H1 (cell line): ENCODE measurements at regions not wholly inside any gene's neighbourhood (a gene's known extent, or its start where the extent isn't known, plus 50 kb on each side); places are given as distances from the start of the nearest gene placed in this dataset.
A peak's percentile ranks its signal among the peaks of the same experiment; 100 is the strongest.

ENCODE experiments used
- CTCF ChIA-PET: fragments of 300-600 bp; sonication (Branson Sonifier 250); formaldehyde crosslinking; loops from one replicate; lab custom pipeline; 2021; ENCODE audit not compliant: partially characterized antibody; lab: Charles Lee
- POLR2A ChIA-PET: fragments of 300-600 bp; sonication (Branson Sonifier 250); formaldehyde crosslinking; loops from one replicate; lab custom pipeline; 2021; ENCODE audit warnings: inconsistent platforms; ENCODE audit not compliant: partially characterized antibody; lab: Charles Lee
- DNase-seq, 2 experiments: peaks; one replicate each; pipeline versions ENCODE4 v3.0.0 to v3.0.0-alpha.2; 2010 to 2022; ENCODE audit warnings: low spot score in 2 of 2, low read depth in 1 of 2, mixed read lengths in 1 of 2
- FAIRE-seq: peaks from 2 replicates; lab custom pipeline; 2011; peaks lifted over from hg19 to GRCh38; lab: Jason Lieb, UNC
- H2AFZ ChIP-seq: 2 replicates; pipeline ENCODE4 v1.8.1; 2012; ENCODE audit warnings: low read length, inconsistent platforms
- H2AK5ac ChIP-seq: 2 replicates; pipeline ENCODE4 v1.6.1; 2013; ENCODE audit warnings: low read depth, low read length
- H2BK120ac ChIP-seq: replicated peaks from 2 replicates; pipeline ENCODE3; 2013; ENCODE audit warnings: low read depth, low read length, inconsistent platforms
- H2BK12ac ChIP-seq: 2 replicates; pipeline ENCODE4 v1.6.1; 2013; ENCODE audit warnings: low read depth, low read length
- H2BK15ac ChIP-seq: 2 replicates; pipeline ENCODE4 v1.6.1; 2013; ENCODE audit warnings: low read length
- H2BK20ac ChIP-seq: 2 replicates; pipeline ENCODE4 v1.6.1; 2013; ENCODE audit warnings: low read length
- H2BK5ac ChIP-seq: 2 replicates; pipeline ENCODE4 v1.6.1; 2013; ENCODE audit warnings: low read depth, low read length
- H3K14ac ChIP-seq: 2 replicates; pipeline ENCODE4 v1.6.1; 2013; ENCODE audit warnings: inconsistent platforms; ENCODE audit not compliant: insufficient read length
- H3K18ac ChIP-seq: 2 replicates; pipeline ENCODE4 v1.6.1; 2013; ENCODE audit warnings: low read length; ENCODE audit errors: extremely low read depth
- H3K23ac ChIP-seq: 2 replicates; pipeline ENCODE4 v1.6.1; 2013; ENCODE audit warnings: inconsistent platforms; ENCODE audit not compliant: insufficient read length
- H3K23me2 ChIP-seq: 2 replicates; pipeline ENCODE4 v1.6.1; 2013; ENCODE audit warnings: low read depth, low read length
- H3K27ac ChIP-seq: 2 replicates; pipeline ENCODE4 v1.6.1; 2011; ENCODE audit warnings: low read depth, low read length, inconsistent platforms
- H3K27me3 ChIP-seq, 4 experiments: replicated peaks in 1 of 4; 1 replicate in 1 of 4; 2 replicates in 3 of 4; pipeline versions ENCODE4 v1.6.1 to v1.8.1; 2011 to 2013; ENCODE audit warnings: low read length in 3 of 4, mild to moderate bottlenecking in 3 of 4, inconsistent platforms in 2 of 4, mixed read lengths in 2 of 4, moderate library complexity in 1 of 4; ENCODE audit not compliant: control insufficient read depth in 3 of 4, insufficient read depth in 3 of 4; ENCODE audit errors: extremely low read depth in 1 of 4
- H3K36me3 ChIP-seq, 4 experiments: 2 replicates each; pipeline versions ENCODE4 v1.6.1 to v1.8.1; 2011 to 2013; ENCODE audit warnings: mild to moderate bottlenecking in 4 of 4, low read length in 3 of 4, moderate library complexity in 2 of 4, control low read depth in 1 of 4, inconsistent platforms in 1 of 4; ENCODE audit not compliant: insufficient read depth in 4 of 4, control insufficient read depth in 2 of 4
- H3K4ac ChIP-seq: replicated peaks from 2 replicates; pipeline ENCODE3; 2013; ENCODE audit warnings: low read length, low read depth, mixed read lengths, inconsistent platforms; ENCODE audit not compliant: insufficient read length
- H3K4me1 ChIP-seq, 4 experiments: replicated peaks in 1 of 4; 1 replicate in 1 of 4; 2 replicates in 3 of 4; pipeline versions ENCODE4 v1.6.1 to v1.8.1; 2011 to 2013; ENCODE audit warnings: low read length in 3 of 4, inconsistent platforms in 2 of 4, mixed read lengths in 1 of 4; ENCODE audit not compliant: insufficient read depth in 4 of 4, control insufficient read depth in 3 of 4
- H3K4me2 ChIP-seq, 2 experiments: 2 replicates each; pipeline versions ENCODE4 v1.6.1 to v1.8.1; 2011 to 2013; ENCODE audit warnings: low read depth in 2 of 2, low read length in 2 of 2, control low read depth in 1 of 2, inconsistent platforms in 1 of 2, mild to moderate bottlenecking in 1 of 2; ENCODE audit not compliant: insufficient read depth in 1 of 2
- H3K4me3 ChIP-seq, 4 experiments: fragments of 200-600, 300-600 bp in 1 of 4; sonication (generic), shearing (Covaris generic), sonication (Bioruptor Twin) in 1 of 4; 2 replicates each; pipeline versions ENCODE4 v1.5.1 to v1.8.1; 2011 to 2016; ENCODE audit warnings: low read length in 4 of 4, low read depth in 3 of 4, control low read depth in 2 of 4, inconsistent platforms in 2 of 4, mild to moderate bottlenecking in 2 of 4, mixed read lengths in 1 of 4, moderate library complexity in 1 of 4; ENCODE audit not compliant: insufficient read depth in 2 of 4; ENCODE audit errors: extremely low read depth in 1 of 4
- H3K56ac ChIP-seq: replicated peaks from 2 replicates; pipeline ENCODE3; 2013; ENCODE audit warnings: low read depth, mild to moderate bottlenecking, mixed read lengths, low read length, inconsistent platforms; ENCODE audit not compliant: insufficient read length
- H3K79me1 ChIP-seq: 2 replicates; pipeline ENCODE4 v1.6.1; 2013; ENCODE audit warnings: low read depth, low read length, control low read depth
- H3K79me2 ChIP-seq, 2 experiments: 2 replicates each; pipeline versions ENCODE4 v1.6.1 to v1.8.1; 2012 to 2013; ENCODE audit warnings: low read length in 2 of 2, mild to moderate bottlenecking in 2 of 2, inconsistent platforms in 1 of 2; ENCODE audit not compliant: insufficient read depth in 2 of 2, control insufficient read depth in 1 of 2
- H3K9ac ChIP-seq, 4 experiments: replicated peaks in 1 of 4; 1 replicate in 1 of 4; 2 replicates in 3 of 4; pipeline versions ENCODE4 v1.6.1 to v1.8.1; 2011 to 2013; ENCODE audit warnings: low read depth in 3 of 4, low read length in 3 of 4, control low read depth in 2 of 4, mild to moderate bottlenecking in 2 of 4, moderate library complexity in 2 of 4, inconsistent platforms in 1 of 4; ENCODE audit errors: extremely low read depth in 1 of 4
- H3K9me3 ChIP-seq, 2 experiments: 2 replicates each; pipeline versions ENCODE4 v1.6.1 to v1.8.1; 2012 to 2013; ENCODE audit warnings: mild to moderate bottlenecking in 2 of 2, moderate library complexity in 2 of 2, control low read depth in 1 of 2, inconsistent platforms in 1 of 2, low read depth in 1 of 2, low read length in 1 of 2, mixed read lengths in 1 of 2; ENCODE audit not compliant: insufficient read depth in 2 of 2
- H4K20me1 ChIP-seq, 2 experiments: replicated peaks in 1 of 2; 2 replicates each; pipeline versions ENCODE3 to v1.8.1; 2011 to 2013; ENCODE audit warnings: inconsistent platforms in 2 of 2, low read length in 2 of 2, mild to moderate bottlenecking in 1 of 2; ENCODE audit not compliant: insufficient read depth in 2 of 2, control insufficient read depth in 1 of 2
- H4K5ac ChIP-seq: 2 replicates; pipeline ENCODE4 v1.6.1; 2013; ENCODE audit warnings: low read length, low read depth, mixed read lengths, inconsistent platforms; ENCODE audit not compliant: insufficient read length
- H4K8ac ChIP-seq: 2 replicates; pipeline ENCODE4 v1.8.0; 2013; ENCODE audit warnings: mild to moderate bottlenecking, moderate library complexity, low read length, inconsistent platforms; ENCODE audit not compliant: insufficient read depth; ENCODE audit errors: extremely low read depth
- H4K91ac ChIP-seq: replicated peaks from 2 replicates; pipeline ENCODE3; 2013; ENCODE audit warnings: low read length, mixed read lengths, inconsistent platforms; ENCODE audit not compliant: insufficient read length
- EGR1 ChIP-seq: IDR thresholded peaks from 2 replicates; pipeline ENCODE4 v1.6.1; 2011; ENCODE audit warnings: low read depth, low read length, borderline replicate concordance
- RAD21 ChIP-seq, 2 experiments: IDR thresholded peaks in 1 of 2; conservative IDR thresholded peaks in 1 of 2; 2 replicates each; pipeline ENCODE4 v1.6.1; 2011; ENCODE audit warnings: low read depth in 2 of 2, low read length in 2 of 2, improper control_type of control experiment in 1 of 2, inconsistent platforms in 1 of 2, mild to moderate bottlenecking in 1 of 2, moderate library complexity in 1 of 2
- WGBS, 2 experiments: shearing (Covaris generic) in 1 of 2; methylation state at CpG; one replicate each; pipeline versions ENCODE4 v1.1.6 to v1.1.7; 2013 to 2015; ENCODE audit warnings: low lambda C conversion rate in 2 of 2, mixed read lengths in 2 of 2, inconsistent platforms in 1 of 2, low coverage in 1 of 2, missing lambda C conversion rate in 1 of 2; ENCODE audit not compliant: insufficient replicate concordance in 2 of 2, insufficient coverage in 1 of 2, insufficient read length in 1 of 2; ENCODE audit errors: extremely low coverage in 1 of 2, missing lambda C conversion rate in 1 of 2; 5-methylcytosine and 5-hydroxymethylcytosine counted together
- TF ChIP-seq, protein P1 (sequence below), 3 experiments: IDR thresholded peaks; 1 replicate in 2 of 3; 2 replicates in 1 of 3; pipeline versions ENCODE4 v1.5.1 to v1.6.1; 2011; ENCODE audit warnings: low read length in 3 of 3, mild to moderate bottlenecking in 3 of 3, inconsistent platforms in 2 of 3, low read depth in 1 of 3, moderate library complexity in 1 of 3; ENCODE audit not compliant: insufficient read depth in 1 of 3; ENCODE audit errors: control extremely low read depth in 1 of 3

DNA sequence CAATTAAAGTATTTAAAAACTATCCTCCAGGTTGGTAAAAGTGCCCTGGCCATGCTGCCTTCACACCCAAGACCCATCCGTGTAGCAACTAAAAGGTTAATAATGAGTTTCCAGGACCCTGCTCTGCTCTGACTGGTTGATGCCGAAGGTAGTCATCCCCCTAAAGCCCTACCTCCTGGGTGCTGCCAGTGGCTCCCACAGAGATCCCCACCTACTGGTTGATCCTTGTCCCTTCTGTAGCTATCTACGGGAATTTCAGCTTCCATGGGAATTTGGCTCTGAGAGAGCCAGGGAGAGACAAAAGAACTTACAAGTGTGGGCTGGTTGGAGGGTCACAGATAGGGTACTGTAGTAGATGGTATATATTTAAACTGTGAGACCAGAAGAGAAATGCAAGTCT lies 110.6 kb upstream of the NANOGP8 start:
- Histone ChIP-seq H3K9me3 (peaks cover 18 to 21% of the 10 kb centered on the region in 2 experiments), H4K20me1 (no peaks in the 10 kb centered on the region), H3K9ac (no peak overlapping the region), H2BK120ac (no peak overlapping the region), H3K27ac (no peak overlapping the region), H3K23ac (no peak overlapping the region), H3K4me3 (no peak overlapping the region)
- CTCF ChIA-PET: interaction anchor here (1.4 to 3.8 kb wide), 2 partner anchors 9 to 10 kb away, joined by 3 to 23 read pairs; no protein-coding TSS in a partner anchor
- peak; percentile 29 to 52; a peak in 3 of 4 replicates for TF ChIP-seq RAD21 (IDR thresholded peaks at IDR 0.05 in 1 of 2, conservative IDR thresholded peaks at IDR 0.05 in 1 of 2; ENCODE audit: low read depth in 2 of 2, low read length in 2 of 2)
- no peak for TF ChIP-seq EGR1
- TF ChIP-seq, protein P1, sequence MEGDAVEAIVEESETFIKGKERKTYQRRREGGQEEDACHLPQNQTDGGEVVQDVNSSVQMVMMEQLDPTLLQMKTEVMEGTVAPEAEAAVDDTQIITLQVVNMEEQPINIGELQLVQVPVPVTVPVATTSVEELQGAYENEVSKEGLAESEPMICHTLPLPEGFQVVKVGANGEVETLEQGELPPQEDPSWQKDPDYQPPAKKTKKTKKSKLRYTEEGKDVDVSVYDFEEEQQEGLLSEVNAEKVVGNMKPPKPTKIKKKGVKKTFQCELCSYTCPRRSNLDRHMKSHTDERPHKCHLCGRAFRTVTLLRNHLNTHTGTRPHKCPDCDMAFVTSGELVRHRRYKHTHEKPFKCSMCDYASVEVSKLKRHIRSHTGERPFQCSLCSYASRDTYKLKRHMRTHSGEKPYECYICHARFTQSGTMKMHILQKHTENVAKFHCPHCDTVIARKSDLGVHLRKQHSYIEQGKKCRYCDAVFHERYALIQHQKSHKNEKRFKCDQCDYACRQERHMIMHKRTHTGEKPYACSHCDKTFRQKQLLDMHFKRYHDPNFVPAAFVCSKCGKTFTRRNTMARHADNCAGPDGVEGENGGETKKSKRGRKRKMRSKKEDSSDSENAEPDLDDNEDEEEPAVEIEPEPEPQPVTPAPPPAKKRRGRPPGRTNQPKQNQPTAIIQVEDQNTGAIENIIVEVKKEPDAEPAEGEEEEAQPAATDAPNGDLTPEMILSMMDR (IDR thresholded peaks at IDR 0.05; ENCODE audit: control extremely low read depth in 1 of 3, insufficient read depth in 1 of 3, low read depth in 1 of 3, low read length in 3 of 3): peak; percentile 12 to 43 (median 18); a peak in 3 of 4 replicates
- TF ChIP-seq, all 59 proteins: peak for 2
- 79% methylated on average over 3 of the region's 3 CpGs; no CpG with 5 or more reads in 1 of the 2 experiments for WGBS, 2 experiments
- POLR2A ChIA-PET: no interaction called here
- H4K5ac ChIP-seq: no peak overlapping the region
- H2AK5ac ChIP-seq: no peak overlapping the region
- H2BK20ac ChIP-seq: no peak overlapping the region
- no peak overlapping the region for H2BK12ac ChIP-seq
- DNase-seq: no peak
- H3K36me3 ChIP-seq: peaks cover 0 to 7% (median 0%) of the 10 kb centered on the region in 4 experiments; a peak in 2 of 8 replicates
- no peak overlapping the region for H4K91ac ChIP-seq
- H3K56ac ChIP-seq: no peak overlapping the region
- no peaks in the 10 kb centered on the region for H3K23me2 ChIP-seq
- H3K18ac ChIP-seq: no peak overlapping the region
- no peak overlapping the region for H3K4ac ChIP-seq
- H3K79me2 ChIP-seq: no peaks in the 10 kb centered on the region
- H3K79me1 ChIP-seq: no peaks in the 10 kb centered on the region
- no peak overlapping the region for H2BK15ac ChIP-seq
- H2AFZ ChIP-seq: no peak overlapping the region
- no peak overlapping the region for H3K4me2 ChIP-seq
- FAIRE-seq: no peak
- no peak overlapping the region for H4K8ac ChIP-seq
- H3K4me1 ChIP-seq: peaks cover 0 to 5% (median 0%) of the 10 kb centered on the region in 4 experiments; a peak in 4 of 7 replicates
- H3K14ac ChIP-seq: no peak overlapping the region
- no peaks in the 10 kb centered on the region for H3K27me3 ChIP-seq
- H2BK5ac ChIP-seq: no peak overlapping the region
